ENCODE measurements at regions not wholly inside any gene's neighbourhood (a gene's known extent, or its start where the extent isn't known, plus 50 kb on each side); places are given as distances from the start of the nearest gene placed in this dataset.
A peak's percentile ranks its signal among the peaks of the same experiment; 100 is the strongest.

GRCh38 chr2:37869304-37869703 is 55.8 kb upstream of the RMDN2 start:
- H3K4me3 ChIP-seq, result no peak overlapping the region
- no peak for DNase-seq (ENCODE audit: low spot score)
- H3K27ac ChIP-seq, result no peak overlapping the region

GRCh38 chr2:37869771-37870170 is 55.3 kb upstream of the RMDN2 start:
- DNase-seq (ENCODE audit: low spot score), result no peak
- TF ChIP-seq, protein P1, sequence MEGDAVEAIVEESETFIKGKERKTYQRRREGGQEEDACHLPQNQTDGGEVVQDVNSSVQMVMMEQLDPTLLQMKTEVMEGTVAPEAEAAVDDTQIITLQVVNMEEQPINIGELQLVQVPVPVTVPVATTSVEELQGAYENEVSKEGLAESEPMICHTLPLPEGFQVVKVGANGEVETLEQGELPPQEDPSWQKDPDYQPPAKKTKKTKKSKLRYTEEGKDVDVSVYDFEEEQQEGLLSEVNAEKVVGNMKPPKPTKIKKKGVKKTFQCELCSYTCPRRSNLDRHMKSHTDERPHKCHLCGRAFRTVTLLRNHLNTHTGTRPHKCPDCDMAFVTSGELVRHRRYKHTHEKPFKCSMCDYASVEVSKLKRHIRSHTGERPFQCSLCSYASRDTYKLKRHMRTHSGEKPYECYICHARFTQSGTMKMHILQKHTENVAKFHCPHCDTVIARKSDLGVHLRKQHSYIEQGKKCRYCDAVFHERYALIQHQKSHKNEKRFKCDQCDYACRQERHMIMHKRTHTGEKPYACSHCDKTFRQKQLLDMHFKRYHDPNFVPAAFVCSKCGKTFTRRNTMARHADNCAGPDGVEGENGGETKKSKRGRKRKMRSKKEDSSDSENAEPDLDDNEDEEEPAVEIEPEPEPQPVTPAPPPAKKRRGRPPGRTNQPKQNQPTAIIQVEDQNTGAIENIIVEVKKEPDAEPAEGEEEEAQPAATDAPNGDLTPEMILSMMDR (IDR thresholded peaks at IDR 0.05), result no peak
- no peak overlapping the region for H3K27ac ChIP-seq
- H3K4me3 ChIP-seq, result no peak overlapping the region

More at GRCh38 chr2:37869304-37869703, 55.8 kb upstream of the RMDN2 start:
- TF ChIP-seq, protein P1 (IDR thresholded peaks at IDR 0.05), result no peak

- DNase-seq (ENCODE audit: low spot score), result no peak
- Histone ChIP-seq H3K4me3 (no peak overlapping the region), H3K27ac (peak overlapping the region; percentile 20 to 33)
- TF ChIP-seq, protein P1 (IDR thresholded peaks at IDR 0.05), result no peak
Measured at GRCh38 chr2:37870829-37871228, 54.3 kb upstream of the RMDN2 start.

DNA sequence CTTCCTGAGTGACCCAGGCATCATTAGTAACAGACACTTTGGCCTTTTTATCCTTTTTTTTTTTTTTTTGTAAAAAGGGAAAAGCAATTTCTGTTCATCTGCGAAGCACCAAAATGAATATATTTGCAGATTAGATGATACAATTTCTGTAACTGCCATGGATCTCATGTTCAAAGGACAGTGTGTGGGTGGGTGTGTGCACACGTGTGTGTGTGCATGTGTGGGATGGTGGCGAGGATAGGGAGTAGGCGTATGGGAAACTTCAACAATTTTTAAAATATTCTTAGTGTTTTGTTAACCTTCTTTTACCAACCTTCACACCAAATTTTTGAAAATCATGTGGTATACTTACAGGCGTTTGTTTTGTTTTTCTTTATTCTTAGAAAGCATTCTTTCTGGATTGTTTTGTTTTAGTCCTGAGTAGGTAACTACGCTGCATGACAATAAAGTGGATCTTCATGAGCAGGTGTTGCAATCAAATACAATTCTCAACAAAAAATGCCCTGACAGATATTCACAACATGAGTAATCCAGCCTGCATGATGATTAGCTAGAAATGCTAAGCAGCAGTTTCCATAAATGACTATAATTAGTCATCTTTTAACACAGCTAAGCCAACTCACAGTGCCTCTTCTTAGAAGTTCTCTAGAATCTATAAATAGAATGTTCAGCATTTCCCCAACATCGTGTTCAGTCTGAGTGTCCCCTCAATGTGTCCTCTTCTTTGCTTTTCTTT is 53.5 kb upstream of the RMDN2 start:
- no peak for DNase-seq (ENCODE audit: low spot score)
- Histone ChIP-seq H3K4me3 (no peak overlapping the region), H3K27ac (no peak overlapping the region)
- TF ChIP-seq, protein P1 (IDR thresholded peaks at IDR 0.05), result no peak

GRCh38 chr2:37872192-37872750 is 52.8 kb upstream of the RMDN2 start:
- no peak for DNase-seq (ENCODE audit: low spot score)

DNA sequence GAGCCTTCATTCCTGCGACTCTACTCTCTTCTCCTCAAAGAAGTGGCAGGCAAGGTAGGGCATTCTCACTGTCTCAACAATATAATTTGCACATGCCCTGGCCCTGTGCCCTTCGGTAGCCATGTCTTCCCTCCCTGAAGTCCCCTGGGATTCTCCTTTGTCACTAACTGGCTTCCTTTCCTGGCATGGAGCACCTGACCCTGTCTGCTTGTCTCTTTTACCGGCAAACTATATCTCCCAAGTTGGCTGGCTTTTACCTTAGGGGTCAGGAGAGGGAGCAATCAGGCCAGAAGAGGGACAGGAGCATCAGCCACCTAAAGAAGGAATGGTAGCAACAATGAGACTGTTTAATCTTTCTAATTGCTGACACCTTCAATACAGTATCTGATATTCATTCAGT is 51.9 kb upstream of the RMDN2 start:
- DNase-seq (ENCODE audit: low spot score), result no peak
- H3K4me3 ChIP-seq, result no peak overlapping the region
- TF ChIP-seq, protein P1 (IDR thresholded peaks at IDR 0.05), result no peak
- no peak overlapping the region for H3K27ac ChIP-seq

More at GRCh38 chr2:37872192-37872750, 52.8 kb upstream of the RMDN2 start:
- Histone ChIP-seq H3K27ac (no peak overlapping the region), H3K4me3 (no peak overlapping the region)
- TF ChIP-seq, protein P1 (IDR thresholded peaks at IDR 0.05), result no peak
